ENCODE measurements at regions not wholly inside any gene's neighbourhood (a gene's known extent, or its start where the extent isn't known, plus 50 kb on each side); places are given as distances from the start of the nearest gene placed in this dataset.

GRCh38 chr1:184840596-184840995, 85.9 kb upstream of the EDEM3 start:
- TF ChIP-seq CTCF (IDR thresholded peaks at IDR 0.05; ENCODE audit: insufficient read depth, low read depth, low read length) (no peak), EZH2 (IDR thresholded peaks at IDR 0.05; ENCODE audit: insufficient read depth, low read length) (no peak)

Data from astrocyte (in vitro differentiated cells and primary cell).